DMS 273 (cell line): ENCODE measurements at regions not wholly inside any gene's neighbourhood (a gene's known extent, or its start where the extent isn't known, plus 50 kb on each side); places are given as distances from the start of the nearest gene placed in this dataset.

Experiments used
- DNase-seq: peaks from one replicate; lab custom pipeline; 2025; ENCODE audit not compliant: unreplicated experiment; lab: John Stamatoyannopoulos, UW

GRCh38 chr13:50664951-50665350 is 178.5 kb downstream of the DLEU7 start:
- DNase-seq, result peak; percentile 45

GRCh38 chr13:50668049-50668448 is 175.4 kb downstream of the DLEU7 start:
- no peak for DNase-seq

- peak; percentile 49 for DNase-seq
Observed at GRCh38 chr13:50668691-50669271, 174.7 kb downstream of the DLEU7 start.

- DNase-seq, result no peak
Observed at GRCh38 chr13:50670272-50670671, 173.2 kb downstream of the DLEU7 start.

- DNase-seq, result no peak
Observed at GRCh38 chr13:50670847-50671496, 172.5 kb downstream of the DLEU7 start.

GRCh38 chr13:50671497-50671850 is 172.0 kb downstream of the DLEU7 start:
- DNase-seq, result no peak

- DNase-seq, result no peak
Observed at GRCh38 chr13:50672025-50672424, 171.5 kb downstream of the DLEU7 start.

- DNase-seq, result no peak
Observed at GRCh38 chr13:50675651-50676050, 167.8 kb downstream of the DLEU7 start.

GRCh38 chr13:50676602-50677001 is 166.9 kb downstream of the DLEU7 start:
- DNase-seq, result no peak

GRCh38 chr13:50677258-50677657 is 166.2 kb downstream of the DLEU7 start:
- no peak for DNase-seq

- DNase-seq, result no peak
Observed at GRCh38 chr13:50677687-50678463, 165.6 kb downstream of the DLEU7 start.

- DNase-seq, result no peak
Observed at GRCh38 chr13:50678464-50679162, 164.9 kb downstream of the DLEU7 start.

GRCh38 chr13:50679321-50679720 is 164.2 kb downstream of the DLEU7 start:
- no peak for DNase-seq

GRCh38 chr13:50682002-50682401 is 161.5 kb downstream of the DLEU7 start:
- no peak for DNase-seq

- DNase-seq, result no peak
Observed at GRCh38 chr13:50682966-50683365, 160.5 kb downstream of the DLEU7 start.

- no peak for DNase-seq
Observed at GRCh38 chr13:50684366-50684765, 159.1 kb downstream of the DLEU7 start.

GRCh38 chr13:50685491-50685890 is 158.0 kb downstream of the DLEU7 start:
- DNase-seq, result peak; percentile 66

GRCh38 chr13:50685956-50686355 is 157.5 kb downstream of the DLEU7 start:
- no peak for DNase-seq

- no peak for DNase-seq
Observed at GRCh38 chr13:50686551-50686950, 156.9 kb downstream of the DLEU7 start.

- no peak for DNase-seq
Observed at GRCh38 chr13:50687545-50687944, 155.9 kb downstream of the DLEU7 start.

- DNase-seq, result peak; percentile 30
Observed at GRCh38 chr13:50690006-50690405, 153.5 kb downstream of the DLEU7 start.
